ENCODE measurements at regions not wholly inside any gene's neighbourhood (a gene's known extent, or its start where the extent isn't known, plus 50 kb on each side); places are given as distances from the start of the nearest gene placed in this dataset.

DNA sequence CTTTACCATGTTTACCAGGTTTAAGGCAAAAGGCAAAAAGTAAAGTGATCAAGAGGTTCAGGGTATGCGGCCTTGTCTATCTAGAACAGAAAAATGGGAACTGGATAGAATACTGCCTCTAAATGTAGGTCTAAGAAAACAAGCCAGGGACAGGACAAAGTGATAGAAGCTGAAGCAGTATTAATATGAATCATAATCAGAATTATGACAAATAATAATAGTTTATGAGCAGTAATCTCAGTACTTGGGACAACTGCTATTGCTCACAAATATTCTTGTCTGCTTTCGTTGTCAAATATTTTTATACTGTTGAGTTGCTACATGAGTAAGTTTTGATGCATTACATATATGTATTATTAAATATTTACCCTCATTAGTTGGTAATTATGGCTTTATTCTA lies 356.9 kb upstream of the RBMS3 start:
- Histone ChIP-seq H4K20me1 (ENCODE audit: insufficient read depth) (no peaks in the 10 kb centered on the region), H3K9me3 (ENCODE audit: control insufficient read depth in 1 of 2, insufficient read depth in 1 of 2, low read depth in 1 of 2, low read length in 2 of 2) (no peaks in the 10 kb centered on the region), H3K79me2 (ENCODE audit: insufficient read depth, low read length) (no peaks in the 10 kb centered on the region), H3K27me3 (ENCODE audit: insufficient read depth, low read length) (no peaks in the 10 kb centered on the region), H3K36me3 (ENCODE audit: control insufficient read depth in 1 of 2, insufficient read depth in 2 of 2, low read length in 2 of 2) (no peaks in the 10 kb centered on the region), H3K27ac (ENCODE audit: low read depth, low read length) (no peak overlapping the region), H3K4me2 (ENCODE audit: low read length) (no peak overlapping the region), H3K9ac (ENCODE audit: low read length) (no peak overlapping the region), H3K4me3 (replicated peaks in 1 of 2; ENCODE audit: low read depth in 1 of 2, low read length in 2 of 2) (no peak overlapping the region), H2AFZ (ENCODE audit: low read depth, low read length, poor library complexity, severe bottlenecking) (no peak overlapping the region), H3K4me1 (ENCODE audit: control insufficient read depth in 1 of 2, insufficient read depth in 2 of 2, low read length in 2 of 2) (no peaks in the 10 kb centered on the region), H3K9me2 (ENCODE audit: insufficient read depth) (no peaks in the 10 kb centered on the region)
- no TSS peak for BruUV-seq (replicated peaks)
- POLR2A ChIA-PET: no interaction called here
- no peak for ATAC-seq
- CTCF ChIA-PET: no interaction called here
- RAD21 ChIA-PET (ENCODE audit: low non-redundant PET in 1 of 2, low total read pairs in 2 of 2, uncharacterized antibody in 2 of 2, unreplicated experiment in 2 of 2): no interaction called here
- no peak for DNase-seq (ENCODE audit: low read depth, low spot score)
- intact Hi-C loops (cut with micrococcal nuclease): no loop called here
- TF ChIP-seq EGR1 (IDR thresholded peaks at IDR 0.05; ENCODE audit: low read depth) (no peak), TCF7L2 (IDR thresholded peaks at IDR 0.05; ENCODE audit: borderline replicate concordance, extremely low read depth, insufficient read depth, insufficient read length) (no peak), CBX3 (IDR thresholded peaks at IDR 0.05; ENCODE audit: low read depth) (no peak), CEBPB (IDR thresholded peaks at IDR 0.05; ENCODE audit: low read depth) (no peak), POLR2AphosphoS5 (IDR thresholded peaks at IDR 0.05; ENCODE audit: low read depth, low read length) (no peak)
- TF ChIP-seq, protein P1, sequence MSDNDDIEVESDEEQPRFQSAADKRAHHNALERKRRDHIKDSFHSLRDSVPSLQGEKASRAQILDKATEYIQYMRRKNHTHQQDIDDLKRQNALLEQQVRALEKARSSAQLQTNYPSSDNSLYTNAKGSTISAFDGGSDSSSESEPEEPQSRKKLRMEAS (IDR thresholded peaks at IDR 0.05): no peak
- TF ChIP-seq, protein P2, sequence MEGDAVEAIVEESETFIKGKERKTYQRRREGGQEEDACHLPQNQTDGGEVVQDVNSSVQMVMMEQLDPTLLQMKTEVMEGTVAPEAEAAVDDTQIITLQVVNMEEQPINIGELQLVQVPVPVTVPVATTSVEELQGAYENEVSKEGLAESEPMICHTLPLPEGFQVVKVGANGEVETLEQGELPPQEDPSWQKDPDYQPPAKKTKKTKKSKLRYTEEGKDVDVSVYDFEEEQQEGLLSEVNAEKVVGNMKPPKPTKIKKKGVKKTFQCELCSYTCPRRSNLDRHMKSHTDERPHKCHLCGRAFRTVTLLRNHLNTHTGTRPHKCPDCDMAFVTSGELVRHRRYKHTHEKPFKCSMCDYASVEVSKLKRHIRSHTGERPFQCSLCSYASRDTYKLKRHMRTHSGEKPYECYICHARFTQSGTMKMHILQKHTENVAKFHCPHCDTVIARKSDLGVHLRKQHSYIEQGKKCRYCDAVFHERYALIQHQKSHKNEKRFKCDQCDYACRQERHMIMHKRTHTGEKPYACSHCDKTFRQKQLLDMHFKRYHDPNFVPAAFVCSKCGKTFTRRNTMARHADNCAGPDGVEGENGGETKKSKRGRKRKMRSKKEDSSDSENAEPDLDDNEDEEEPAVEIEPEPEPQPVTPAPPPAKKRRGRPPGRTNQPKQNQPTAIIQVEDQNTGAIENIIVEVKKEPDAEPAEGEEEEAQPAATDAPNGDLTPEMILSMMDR (IDR thresholded peaks at IDR 0.05 in 2 of 3, conservative IDR thresholded peaks at IDR 0.05 in 1 of 3; ENCODE audit: borderline replicate concordance in 1 of 3, insufficient read depth in 1 of 3, low read depth in 2 of 3, low read length in 2 of 3): no peak

DNA sequence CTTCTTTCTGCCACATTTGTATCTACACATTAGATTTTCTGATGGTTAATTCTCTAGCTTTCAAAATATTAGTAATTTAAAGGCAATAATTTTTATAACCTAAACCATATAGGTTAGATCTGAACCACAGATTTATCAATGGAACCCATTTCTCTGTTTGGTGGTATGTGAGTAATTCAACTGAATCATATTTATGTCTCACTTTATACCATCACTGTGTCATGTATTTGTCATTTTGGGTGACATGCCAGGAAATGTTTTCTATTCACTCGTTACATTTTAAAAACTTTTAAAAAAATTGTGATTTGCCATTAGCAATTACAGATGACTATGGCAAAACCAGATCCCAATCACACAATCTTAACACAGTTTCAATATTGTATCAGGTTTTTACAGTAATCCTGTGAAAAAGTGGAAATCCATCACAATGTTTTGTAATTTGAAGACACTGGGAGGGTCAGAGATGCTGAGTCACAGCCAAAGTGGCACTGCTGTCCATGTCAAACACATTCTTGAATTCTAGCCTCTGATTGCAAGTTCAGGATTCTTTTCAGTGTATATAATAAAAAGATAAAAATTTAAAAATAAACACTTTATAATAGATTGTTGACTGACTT lies 356.0 kb upstream of the RBMS3 start:
- Histone ChIP-seq H3K4me2 (ENCODE audit: low read length) (no peak overlapping the region), H3K9me2 (ENCODE audit: insufficient read depth) (no peaks in the 10 kb centered on the region), H3K79me2 (ENCODE audit: insufficient read depth, low read length) (no peaks in the 10 kb centered on the region), H3K36me3 (ENCODE audit: control insufficient read depth in 1 of 2, insufficient read depth in 2 of 2, low read length in 2 of 2) (no peaks in the 10 kb centered on the region), H3K4me3 (replicated peaks in 1 of 2; ENCODE audit: low read depth in 1 of 2, low read length in 2 of 2) (no peak overlapping the region), H3K9ac (ENCODE audit: low read length) (no peak overlapping the region), H3K4me1 (ENCODE audit: control insufficient read depth in 1 of 2, insufficient read depth in 2 of 2, low read length in 2 of 2) (no peaks in the 10 kb centered on the region), H3K27ac (ENCODE audit: low read depth, low read length) (no peak overlapping the region), H2AFZ (ENCODE audit: low read depth, low read length, poor library complexity, severe bottlenecking) (no peak overlapping the region), H4K20me1 (ENCODE audit: insufficient read depth) (no peaks in the 10 kb centered on the region), H3K27me3 (ENCODE audit: insufficient read depth, low read length) (no peaks in the 10 kb centered on the region), H3K9me3 (ENCODE audit: control insufficient read depth in 1 of 2, insufficient read depth in 1 of 2, low read depth in 1 of 2, low read length in 2 of 2) (no peaks in the 10 kb centered on the region)
- TF ChIP-seq CEBPB (IDR thresholded peaks at IDR 0.05; ENCODE audit: low read depth) (no peak), SIN3A (IDR thresholded peaks at IDR 0.05; ENCODE audit: low read depth) (no peak)
- ATAC-seq (no peak), DNase-seq (ENCODE audit: low read depth, low spot score) (no peak)
- RAD21 ChIA-PET (ENCODE audit: low non-redundant PET in 1 of 2, low total read pairs in 2 of 2, uncharacterized antibody in 2 of 2, unreplicated experiment in 2 of 2): no interaction called here
- CTCF ChIA-PET: no interaction called here
- BruUV-seq (replicated peaks): no TSS peak
- intact Hi-C loops (cut with micrococcal nuclease): no loop called here
- POLR2A ChIA-PET: no interaction called here

Measured in HCT116 (cell line).